GM21526 (cell line): ENCODE measurements at regions not wholly inside any gene's neighbourhood (a gene's known extent, or its start where the extent isn't known, plus 50 kb on each side); places are given as distances from the start of the nearest gene placed in this dataset.
"Not testable (repeated sequence)": the region's sequence is repeated elsewhere in the genome, so short reads cannot be mapped to it uniquely, and the experiment has no call there.

Experiments used
- ATAC-seq: cut with Tn5 transposase; IDR thresholded peaks from one replicate; pipeline ENCODE4 v1.9.1; 2021; ENCODE audit warnings: moderate library complexity; ENCODE audit not compliant: unreplicated experiment, low FRiP score

DNA sequence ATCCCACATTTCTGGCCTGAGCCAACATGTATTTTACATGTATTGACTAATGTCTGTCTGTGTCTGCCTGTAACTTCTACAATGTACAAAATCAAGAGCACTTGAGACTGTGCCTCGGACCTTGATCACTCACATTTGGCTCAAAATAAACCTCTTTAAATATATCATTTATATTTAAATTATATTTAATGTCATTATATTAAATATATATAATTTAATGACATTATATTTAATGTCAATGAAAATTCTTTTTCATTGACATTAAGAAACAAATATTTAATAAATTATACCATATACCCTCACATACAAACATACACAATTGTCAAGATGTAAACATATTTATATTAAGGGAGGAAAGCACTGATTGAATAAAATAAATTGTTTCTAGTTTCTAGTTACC is 1099.8 kb upstream of the CDH18 start:
- ATAC-seq: no peak

DNA sequence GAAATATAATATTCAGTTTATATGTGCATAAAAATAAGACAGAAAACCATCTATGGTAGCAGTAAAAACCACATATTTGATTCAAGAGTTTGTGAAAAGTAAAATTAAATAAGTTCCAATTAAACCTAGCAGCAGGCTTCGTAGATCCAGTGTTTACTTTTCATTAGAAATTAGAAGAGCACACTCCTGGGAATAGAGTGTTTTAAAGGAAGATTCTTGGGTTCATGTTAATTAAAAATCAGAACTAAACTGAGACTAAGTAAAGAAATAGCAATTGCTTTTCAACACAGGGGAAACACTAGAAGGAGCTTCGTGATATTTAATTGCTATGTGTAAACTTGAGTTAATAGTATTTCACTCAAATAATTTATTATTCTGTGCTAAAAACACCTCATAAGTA is 1097.8 kb upstream of the CDH18 start:
- ATAC-seq: no peak

DNA sequence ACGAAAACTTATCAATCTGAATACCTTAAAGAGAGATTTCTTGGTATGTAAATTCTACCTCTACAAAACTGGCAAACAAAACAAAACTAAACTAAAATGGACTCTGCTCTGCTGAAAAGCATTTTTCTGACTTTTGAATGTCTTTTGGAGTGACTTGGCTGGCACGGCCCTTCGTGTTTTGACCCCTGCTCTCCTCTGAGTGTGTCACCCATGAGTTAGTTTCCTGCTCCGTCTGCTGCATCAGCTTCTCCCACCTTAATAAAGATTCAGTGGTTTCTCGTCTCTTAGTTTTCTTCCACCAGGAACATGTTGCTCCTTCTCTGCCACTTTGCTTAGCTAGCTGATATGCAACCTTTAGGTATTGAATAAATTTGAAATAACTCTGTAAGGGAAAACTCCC is 1084.0 kb upstream of the CDH18 start:
- ATAC-seq: no peak

DNA sequence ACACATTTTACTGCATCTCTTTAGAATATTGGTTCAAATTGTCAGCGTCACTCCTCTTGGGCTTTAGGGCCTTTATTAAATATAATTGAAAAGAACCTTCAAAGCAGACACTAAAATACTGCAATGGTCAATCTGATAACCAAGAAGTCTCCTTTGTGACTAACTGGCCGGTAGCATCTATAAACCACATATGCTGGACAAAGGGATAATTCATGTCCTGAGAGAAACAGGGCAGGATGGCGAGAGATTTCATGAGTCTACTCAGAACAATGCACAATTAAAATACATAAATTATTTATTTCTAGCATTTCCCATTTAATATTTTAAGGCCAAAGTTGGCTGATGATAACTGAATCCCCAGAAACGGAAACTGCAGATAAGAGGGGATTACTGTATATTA is 1083.4 kb upstream of the CDH18 start:
- no peak for ATAC-seq

DNA sequence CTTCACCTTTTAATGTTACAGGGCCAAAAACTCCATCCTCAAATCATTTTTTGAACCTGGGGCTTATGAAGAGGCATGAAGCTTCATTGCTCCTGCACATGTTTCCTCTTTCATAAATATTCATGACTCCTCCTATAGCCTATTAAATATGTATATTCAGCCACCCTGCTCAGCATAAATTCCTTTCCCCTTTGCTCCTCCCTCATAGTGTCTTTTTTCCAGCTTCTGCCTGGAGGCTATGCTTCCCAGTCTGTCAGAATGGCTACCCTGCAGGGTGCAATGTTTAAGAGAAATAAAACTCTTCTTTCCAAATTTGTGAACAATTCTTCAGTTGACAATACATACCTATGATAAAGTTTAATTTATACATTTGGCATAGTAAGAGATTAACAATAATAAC is 1082.9 kb upstream of the CDH18 start:
- no peak for ATAC-seq

DNA sequence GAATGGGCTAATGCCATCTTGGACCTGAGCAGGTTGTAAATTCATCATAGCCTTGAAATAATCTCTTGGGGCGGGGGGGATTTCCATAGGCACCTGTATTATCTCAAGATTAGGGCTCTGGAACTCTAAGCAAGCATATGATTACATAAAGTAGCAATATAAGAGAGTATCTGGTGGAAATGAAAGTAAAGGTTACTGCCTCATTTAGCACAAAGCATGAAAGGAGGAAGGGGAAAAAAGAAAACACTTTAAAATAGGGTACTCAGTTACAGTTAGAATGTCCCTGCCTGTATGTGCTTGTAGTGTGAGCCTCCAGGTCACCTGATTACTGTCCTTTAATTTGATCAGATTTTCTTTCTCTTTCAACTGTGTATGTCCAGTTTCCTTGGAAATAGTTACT is 1079.7 kb upstream of the CDH18 start:
- ATAC-seq: no peak

DNA sequence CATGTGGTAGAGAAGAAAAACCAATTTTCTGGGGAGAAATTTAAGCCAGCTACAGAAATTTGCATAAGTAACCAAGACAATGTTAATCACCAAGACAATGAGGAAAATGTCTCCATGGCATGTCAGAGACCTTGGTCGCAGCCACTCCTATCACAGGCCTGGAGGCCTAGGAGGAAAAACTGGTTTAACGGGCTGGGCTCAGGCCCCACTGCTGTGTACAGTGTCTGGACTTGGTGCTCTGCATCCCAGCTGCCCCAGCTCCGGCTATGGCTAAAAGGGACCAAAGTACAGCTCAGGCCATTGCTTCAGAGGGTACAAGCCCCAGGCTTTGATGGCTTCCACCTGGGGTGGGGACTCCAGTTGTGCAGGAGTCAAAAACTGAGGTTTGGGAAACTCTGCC is 1075.1 kb upstream of the CDH18 start:
- ATAC-seq: no peak

DNA sequence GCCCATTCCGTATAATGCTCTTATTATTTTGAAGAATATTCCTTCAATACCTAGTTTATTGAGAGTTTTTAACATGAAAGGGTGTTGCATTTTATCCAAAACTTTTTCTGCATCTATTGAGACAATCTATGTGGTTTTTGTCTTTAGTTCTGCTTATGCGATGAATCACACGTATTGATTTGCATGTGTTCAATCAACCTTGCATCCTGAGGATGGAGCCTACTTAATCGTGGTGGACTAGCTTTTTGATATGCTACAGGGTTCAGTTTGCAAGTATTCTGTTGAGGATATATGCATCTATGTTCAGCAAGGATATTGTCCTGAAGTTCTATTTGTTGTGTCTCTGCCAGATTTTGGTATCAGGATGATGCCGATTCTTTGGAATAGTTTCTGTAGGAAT is 1070.3 kb upstream of the CDH18 start:
- ATAC-seq: peak; percentile 98

DNA sequence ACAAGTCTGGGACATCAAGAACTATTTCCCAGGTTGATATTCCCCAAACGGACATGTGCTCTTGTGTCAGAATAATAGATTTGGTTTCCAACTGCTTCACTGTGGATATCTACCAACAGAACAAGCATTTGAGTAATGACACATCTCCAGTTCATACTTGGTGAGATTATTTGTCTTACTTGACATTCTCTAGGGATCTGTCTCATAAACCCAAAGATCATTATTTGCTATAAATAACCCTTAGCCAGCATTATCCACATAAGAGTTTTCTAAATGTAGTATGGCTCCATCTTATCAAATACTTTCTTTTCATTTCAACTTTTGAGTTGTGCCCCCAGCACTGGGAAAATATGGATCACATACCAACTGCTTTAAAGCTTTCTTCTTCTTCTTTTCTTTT is 1063.9 kb upstream of the CDH18 start:
- ATAC-seq: no peak

DNA sequence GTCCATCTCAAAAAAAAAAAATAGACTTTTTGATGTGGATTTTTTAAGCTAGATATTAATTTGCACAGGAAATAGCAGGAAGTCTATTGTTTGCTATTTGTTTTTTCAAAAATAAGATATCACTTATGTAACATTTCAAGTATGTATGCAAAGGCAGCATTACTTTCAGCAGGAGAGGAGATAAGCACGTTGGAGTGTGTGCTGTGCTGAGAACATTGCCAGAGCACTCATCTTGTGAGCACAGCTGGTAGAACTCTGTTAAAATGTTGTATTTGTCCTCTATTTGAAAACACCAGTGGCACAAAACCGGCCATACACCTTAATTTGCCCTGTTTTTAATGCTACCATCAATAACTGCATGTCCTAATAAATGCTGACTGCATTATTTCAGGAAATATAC is 1061.9 kb upstream of the CDH18 start:
- ATAC-seq: no peak

DNA sequence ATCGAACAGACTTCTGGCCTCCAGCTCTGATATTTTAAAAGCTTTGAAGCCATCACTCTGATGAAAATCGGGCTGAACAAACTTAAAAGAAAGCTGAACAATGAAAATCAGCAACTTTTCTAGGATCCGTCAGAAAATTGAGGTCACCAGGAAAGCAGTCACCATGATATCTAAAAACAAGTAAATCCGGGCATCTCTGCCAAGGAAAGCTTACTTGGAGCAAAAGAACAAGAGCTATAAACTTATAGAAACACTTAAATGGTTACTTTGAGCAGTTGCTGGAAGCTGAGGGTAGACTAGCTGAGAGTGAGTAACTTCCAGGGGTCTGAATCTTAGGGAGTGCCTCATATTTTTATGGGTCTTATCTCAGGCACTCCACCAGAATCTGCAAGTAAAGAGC is 1043.0 kb upstream of the CDH18 start:
- ATAC-seq: no peak

DNA sequence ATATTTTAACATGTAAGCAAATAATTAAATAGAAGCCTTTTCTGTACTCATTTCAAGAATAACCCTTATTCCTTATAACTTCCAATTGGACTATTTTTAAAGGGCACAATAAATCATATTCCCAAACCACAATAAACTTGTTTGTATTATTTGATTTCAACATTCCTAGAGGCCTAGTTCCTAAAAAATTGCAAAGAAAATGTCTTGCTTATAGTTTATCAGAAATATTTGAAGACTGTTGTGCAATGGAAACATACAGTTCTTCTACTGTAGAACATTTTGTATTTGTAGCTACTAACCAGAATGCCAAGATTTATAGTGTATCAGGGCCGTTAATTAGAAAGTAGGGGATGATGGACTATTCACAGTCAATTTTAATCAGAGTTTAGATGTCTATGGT is 1037.0 kb upstream of the CDH18 start:
- ATAC-seq: no peak

DNA sequence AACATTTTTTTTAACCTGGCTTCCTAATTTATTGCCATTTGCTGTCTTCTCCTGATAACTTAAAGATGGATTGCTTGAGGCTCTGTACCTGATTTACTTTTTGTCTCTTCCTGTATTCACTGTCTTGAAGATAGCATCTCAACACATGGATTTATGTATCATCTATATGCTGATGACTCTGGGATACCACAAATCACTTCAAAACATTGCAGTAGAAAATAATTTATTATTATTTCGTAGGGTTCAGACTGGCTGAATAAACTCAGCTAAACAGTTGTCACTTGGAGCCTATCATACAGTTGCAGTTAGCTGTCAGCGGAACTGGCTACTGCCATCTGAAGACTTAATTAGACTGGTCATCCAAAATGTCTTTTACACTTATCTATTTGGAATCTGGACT is 1025.2 kb upstream of the CDH18 start:
- ATAC-seq: no peak

DNA sequence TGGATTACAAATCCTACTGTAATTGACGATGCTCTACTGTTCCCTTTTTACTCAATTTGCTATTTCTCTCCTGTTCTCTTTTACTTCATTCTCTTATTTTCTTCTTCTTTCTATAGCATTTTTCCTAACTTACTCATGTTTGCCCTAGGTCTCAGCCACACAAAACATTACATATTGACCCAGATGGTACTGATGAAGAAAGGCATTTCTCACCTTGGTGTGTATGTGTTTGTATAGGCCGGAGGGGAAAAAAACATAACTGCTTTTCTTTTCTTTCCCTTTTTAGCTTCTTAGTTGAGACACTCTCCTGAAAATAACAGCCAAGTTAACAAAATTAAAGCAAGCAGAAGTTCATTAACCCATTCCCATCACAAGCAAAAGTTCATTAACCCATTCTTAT is 1019.8 kb upstream of the CDH18 start:
- ATAC-seq: no peak

DNA sequence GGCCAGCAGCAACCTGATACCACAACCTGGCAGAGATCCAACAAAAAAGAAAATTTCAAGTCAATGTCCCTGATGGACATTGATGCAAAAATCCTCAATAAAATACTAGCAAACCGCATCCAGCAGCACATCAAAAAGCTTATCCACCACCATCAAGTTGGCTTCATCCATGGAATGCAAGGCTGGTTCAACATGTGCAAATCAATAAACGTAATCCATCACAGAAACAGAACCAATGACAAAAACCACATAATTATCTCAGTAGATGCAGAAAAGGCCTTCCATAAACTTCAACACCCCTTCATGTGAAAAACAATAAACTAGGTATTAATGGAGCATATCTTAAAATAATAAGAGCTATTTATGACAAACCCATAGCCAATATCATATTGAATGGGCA is 1000.9 kb upstream of the CDH18 start:
- not testable (repeated sequence) for ATAC-seq

DNA sequence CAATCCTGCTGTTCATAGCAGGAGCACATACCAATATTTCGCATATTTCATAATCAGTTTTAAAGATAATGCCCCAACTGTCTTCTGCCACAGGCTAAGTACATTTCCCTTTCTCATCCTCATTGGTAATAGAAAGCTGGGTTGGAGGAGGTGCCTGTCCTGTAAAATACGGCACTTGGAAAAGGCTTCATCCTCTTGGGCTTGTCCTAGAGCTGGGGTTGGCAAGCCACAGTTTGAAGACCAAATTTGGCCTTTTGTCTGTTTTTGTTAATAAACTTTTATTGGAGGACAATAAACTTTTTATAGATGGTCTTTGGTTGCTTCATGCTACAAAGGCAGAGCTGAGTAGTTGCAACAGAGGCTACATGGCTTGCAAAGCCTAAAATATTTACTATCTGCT is 997.8 kb upstream of the CDH18 start:
- no peak for ATAC-seq

DNA sequence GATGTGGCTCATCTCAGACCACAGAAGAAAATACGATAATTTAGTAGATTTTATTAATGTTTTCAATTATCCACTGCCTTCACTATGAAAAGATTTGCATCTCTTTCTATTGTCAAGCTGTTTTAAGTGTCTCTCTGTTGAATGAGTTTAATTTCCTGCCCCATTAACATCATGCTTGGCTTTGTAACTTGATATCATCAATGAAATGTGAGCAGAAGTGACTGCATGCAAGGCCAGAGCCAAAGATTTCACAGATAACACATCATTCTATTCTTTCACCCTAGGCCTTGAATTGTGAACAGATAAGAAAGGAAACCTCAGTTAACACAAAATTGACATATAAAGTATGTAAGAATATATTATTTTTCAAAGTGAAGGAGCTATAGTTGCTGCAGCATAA is 986.4 kb upstream of the CDH18 start:
- ATAC-seq: no peak

DNA sequence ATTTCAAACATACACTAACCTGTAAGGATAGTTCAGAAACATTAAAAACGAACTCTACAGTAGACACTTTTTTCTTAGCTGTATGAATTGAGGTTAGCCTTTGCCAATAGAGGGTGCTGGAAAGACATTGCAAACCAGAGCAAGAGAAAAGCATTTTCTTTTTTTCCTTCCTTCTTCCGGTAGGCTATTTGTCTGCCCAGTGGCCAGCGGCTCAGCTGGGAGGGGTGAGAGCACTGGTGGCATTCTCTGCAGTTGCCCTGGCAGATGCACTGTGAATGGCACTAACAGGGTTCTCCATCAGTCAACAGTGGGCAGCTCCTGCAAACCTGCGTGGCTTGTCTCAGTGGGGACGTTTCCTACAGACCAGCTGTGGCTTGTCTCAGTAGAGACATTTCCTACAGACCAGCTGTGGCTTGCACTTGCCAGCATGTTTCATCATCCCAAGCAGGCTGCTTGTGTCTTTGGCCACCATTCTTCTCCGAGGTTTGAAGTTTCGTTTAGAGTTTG is 984.5 kb upstream of the CDH18 start:
- ATAC-seq: peak; percentile 87

DNA sequence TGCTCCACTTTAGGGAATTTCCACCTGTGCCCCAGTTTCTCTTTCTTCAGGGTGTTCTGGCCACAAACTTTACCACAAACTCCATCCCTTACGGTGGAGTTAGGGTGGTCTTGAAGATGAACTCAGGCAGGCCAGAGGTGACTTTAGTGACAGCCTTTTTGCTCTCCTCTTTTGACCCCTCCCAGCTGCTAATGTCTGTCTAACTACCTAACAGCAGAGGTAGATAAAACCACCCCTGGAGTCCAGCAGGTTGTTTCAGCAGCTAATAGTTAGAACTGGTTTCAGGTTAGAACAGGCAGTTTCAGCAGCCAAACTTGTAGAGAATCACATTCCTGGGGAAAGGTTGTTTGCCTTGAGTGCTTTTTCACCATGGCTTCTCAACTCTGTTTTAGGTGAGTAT is 971.3 kb upstream of the CDH18 start:
- no peak for ATAC-seq

DNA sequence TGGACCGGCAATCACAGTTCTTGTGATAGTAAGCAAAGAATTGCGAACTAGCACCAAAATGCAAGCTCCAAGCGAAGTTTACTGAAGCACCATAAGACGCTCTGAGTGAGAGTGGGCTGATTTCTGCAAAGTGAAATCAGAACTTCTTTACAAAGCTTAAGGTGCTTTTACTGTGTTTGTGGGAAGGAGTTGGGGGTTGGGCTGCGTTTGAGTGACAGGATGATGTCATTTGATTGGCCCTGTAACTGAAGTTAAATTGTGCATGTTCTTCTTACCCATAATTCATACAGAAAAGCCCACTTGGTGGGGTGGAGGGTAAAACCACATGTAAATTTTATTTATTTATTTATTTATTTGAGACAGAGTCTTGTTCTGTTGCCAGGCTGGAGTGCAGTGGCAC is 970.6 kb upstream of the CDH18 start:
- ATAC-seq: no peak

DNA sequence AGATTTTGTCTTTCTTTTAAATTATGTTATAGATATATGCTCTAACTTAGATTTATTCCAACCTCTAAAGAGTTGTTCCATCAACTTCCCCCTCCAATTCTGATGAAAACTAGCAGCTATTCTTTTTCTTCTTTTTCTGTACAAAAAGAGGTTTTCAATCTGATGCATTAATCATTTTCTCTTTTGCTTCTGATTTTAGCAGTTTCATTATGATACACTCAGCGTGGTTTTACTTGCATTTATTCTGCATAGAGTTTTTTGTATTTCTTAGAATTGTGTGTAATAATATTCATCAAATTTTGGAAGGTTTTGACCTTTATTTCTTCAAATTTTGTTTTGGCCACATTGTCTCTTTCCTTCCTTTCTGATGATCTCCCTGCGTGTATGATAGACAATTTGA is 968.1 kb upstream of the CDH18 start:
- no peak for ATAC-seq

DNA sequence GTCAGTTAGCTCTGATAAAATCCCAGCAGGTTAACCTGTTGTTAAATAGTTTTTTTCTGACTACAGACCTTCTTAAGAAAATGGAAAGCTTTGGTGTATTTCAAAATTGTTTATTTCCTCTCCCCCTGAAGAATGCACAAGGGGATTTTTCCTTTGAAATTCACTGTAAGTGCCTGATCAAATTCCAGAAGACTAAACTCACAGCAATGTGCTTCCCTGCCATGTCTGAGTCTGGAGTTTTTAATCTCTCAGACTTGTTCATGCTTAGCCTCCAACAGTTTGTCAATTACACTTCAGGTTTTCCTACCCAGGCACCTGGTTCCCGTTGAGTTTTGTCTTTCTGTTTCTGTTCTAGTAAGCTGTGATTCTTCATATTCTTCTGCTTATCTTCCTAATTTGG is 961.6 kb upstream of the CDH18 start:
- no peak for ATAC-seq

DNA sequence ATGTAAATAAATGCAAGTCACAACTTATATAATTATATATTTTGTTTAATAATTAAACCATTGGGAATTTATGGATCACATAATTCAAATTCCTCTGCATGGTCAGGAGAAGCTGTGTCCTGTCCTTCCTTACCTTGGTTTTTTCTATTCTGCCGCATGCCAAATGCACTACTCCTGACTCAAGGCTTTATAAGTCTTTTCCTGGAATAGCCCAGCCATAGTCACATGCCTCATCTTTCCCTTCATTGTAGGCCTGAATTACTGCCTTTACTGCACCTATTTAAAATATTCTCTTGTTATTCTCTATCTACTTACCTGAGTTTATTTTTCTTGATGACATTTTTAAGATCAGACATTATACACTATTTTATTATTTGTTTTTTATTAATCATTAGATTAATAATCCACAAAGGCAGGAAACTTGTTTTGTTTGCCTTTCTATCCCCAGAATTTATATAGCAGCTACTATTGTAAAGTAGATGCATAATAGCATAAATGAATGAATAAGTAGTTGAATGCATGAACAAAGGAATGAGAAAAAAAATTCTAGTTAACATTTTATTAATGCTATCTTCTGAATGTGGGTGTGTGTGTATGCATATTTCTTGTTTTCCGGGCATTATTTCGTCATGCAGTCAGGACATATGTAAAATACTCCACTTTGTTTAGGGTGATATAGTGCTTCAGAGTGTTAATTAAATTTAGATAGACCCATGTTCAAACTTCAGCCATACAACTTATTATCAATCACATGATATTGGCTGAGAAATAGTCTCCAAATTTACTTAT is 955.4 kb upstream of the CDH18 start:
- not testable (repeated sequence) for ATAC-seq
